Activated T-cell treated with anti-CD3 and anti-CD28 coated beads, Interleukin-2, amount 50 U/mL, for 4 hours (primary cell): ENCODE measurements at regions not wholly inside any gene's neighbourhood (a gene's known extent, or its start where the extent isn't known, plus 50 kb on each side); places are given as distances from the start of the nearest gene placed in this dataset.
A peak's percentile ranks its signal among the peaks of the same experiment; 100 is the strongest.
"Not testable (repeated sequence)": the region's sequence is repeated elsewhere in the genome, so short reads cannot be mapped to it uniquely, and the experiment has no call there.

Experiments
- ATAC-seq, 2 donors: fragments of 200-7000 bp; cut with Tn5 transposase; one replicate each; pipeline ENCODE4 v1.10.0; 2021
- DNase-seq: peaks from one replicate; pipeline ENCODE4 v3.0.0-alpha.2; 2020
- H3K27me3 Mint-ChIP-seq: one replicate; pipeline ENCODE4 v1.8.0; 2021; ENCODE audit warnings: low read depth, mixed read lengths
- H3K36me3 Mint-ChIP-seq: one replicate; pipeline ENCODE4 v1.8.0; 2022; ENCODE audit warnings: mixed read lengths; ENCODE audit not compliant: insufficient read depth
- H3K4me1 Mint-ChIP-seq: one replicate; pipeline ENCODE4 v1.8.0; 2021; ENCODE audit warnings: low read depth, mixed read lengths
- H3K4me3 Mint-ChIP-seq: one replicate; pipeline ENCODE4 v1.8.0; 2021; ENCODE audit warnings: mild to moderate bottlenecking, moderate library complexity, mixed read lengths
- H3K9me3 Mint-ChIP-seq: one replicate; pipeline ENCODE4 v1.8.0; 2021; ENCODE audit warnings: mixed read lengths

- not testable (repeated sequence) for H3K4me3 Mint-ChIP-seq, H3K9me3 Mint-ChIP-seq, DNase-seq, H3K4me1 Mint-ChIP-seq, ATAC-seq, H3K36me3 Mint-ChIP-seq, H3K27me3 Mint-ChIP-seq
Measured at GRCh38 chr2:113356284-113356683, 77.6 kb upstream of the PAX8 start.

GRCh38 chr2:113355339-113356015 is 76.8 kb upstream of the PAX8 start:
- not testable (repeated sequence) for H3K9me3 Mint-ChIP-seq, DNase-seq, ATAC-seq, H3K36me3 Mint-ChIP-seq, H3K27me3 Mint-ChIP-seq, H3K4me1 Mint-ChIP-seq, H3K4me3 Mint-ChIP-seq

GRCh38 chr2:113351375-113352355 is 72.9 kb upstream of the PAX8 start:
- H3K27me3 Mint-ChIP-seq, result peaks cover 8% of the 10 kb centered on the region
- H3K36me3 Mint-ChIP-seq, result no peaks in the 10 kb centered on the region
- DNase-seq (no peak), ATAC-seq (no peak)
- H3K9me3 Mint-ChIP-seq, result no peaks in the 10 kb centered on the region
- no peaks in the 10 kb centered on the region for H3K4me1 Mint-ChIP-seq
- H3K4me3 Mint-ChIP-seq, result no peak overlapping the region

GRCh38 chr2:113343800-113344199 is 65.1 kb upstream of the PAX8 start:
- not testable (repeated sequence) for H3K36me3 Mint-ChIP-seq, H3K4me1 Mint-ChIP-seq, H3K4me3 Mint-ChIP-seq, DNase-seq, H3K9me3 Mint-ChIP-seq
- ATAC-seq, result peak in 1 of 2 donors; percentile 38
- peaks cover 12% of the 10 kb centered on the region for H3K27me3 Mint-ChIP-seq

- H3K36me3 Mint-ChIP-seq, result no peaks in the 10 kb centered on the region
- no peaks in the 10 kb centered on the region for H3K9me3 Mint-ChIP-seq
- H3K27me3 Mint-ChIP-seq, result peaks cover 12% of the 10 kb centered on the region
- H3K4me3 Mint-ChIP-seq, result no peak overlapping the region
- peaks cover 7% of the 10 kb centered on the region for H3K4me1 Mint-ChIP-seq
- ATAC-seq, result peak in 1 of 2 donors; percentile 40
- DNase-seq, result no peak
Measured at GRCh38 chr2:113342650-113343049, 63.9 kb upstream of the PAX8 start.

GRCh38 chr2:113341870-113342253 is 63.1 kb upstream of the PAX8 start:
- H3K4me3 Mint-ChIP-seq, ATAC-seq, H3K9me3 Mint-ChIP-seq, H3K4me1 Mint-ChIP-seq, H3K36me3 Mint-ChIP-seq, DNase-seq: not testable (repeated sequence)
- peaks cover 12% of the 10 kb centered on the region for H3K27me3 Mint-ChIP-seq

- H3K4me3 Mint-ChIP-seq, result no peak overlapping the region
- no peak for ATAC-seq
- peaks cover 13% of the 10 kb centered on the region for H3K27me3 Mint-ChIP-seq
- H3K4me1 Mint-ChIP-seq, result peaks cover 7% of the 10 kb centered on the region
- DNase-seq, result no peak
- no peaks in the 10 kb centered on the region for H3K36me3 Mint-ChIP-seq
- H3K9me3 Mint-ChIP-seq, result no peaks in the 10 kb centered on the region
Measured at GRCh38 chr2:113341191-113341869, 62.6 kb upstream of the PAX8 start.

- ATAC-seq (no peak), DNase-seq (no peak)
- H3K36me3 Mint-ChIP-seq, result no peaks in the 10 kb centered on the region
- peaks cover 13% of the 10 kb centered on the region for H3K27me3 Mint-ChIP-seq
- peaks cover 3% of the 10 kb centered on the region for H3K4me1 Mint-ChIP-seq
- H3K9me3 Mint-ChIP-seq, result no peaks in the 10 kb centered on the region
- H3K4me3 Mint-ChIP-seq, result no peak overlapping the region
Measured at GRCh38 chr2:113337809-113338208, 59.1 kb upstream of the PAX8 start.

- H3K27me3 Mint-ChIP-seq, result peaks cover 10% of the 10 kb centered on the region
- not testable (repeated sequence) for H3K4me1 Mint-ChIP-seq, H3K4me3 Mint-ChIP-seq, H3K36me3 Mint-ChIP-seq, DNase-seq, H3K9me3 Mint-ChIP-seq, ATAC-seq
Measured at GRCh38 chr2:113336040-113336439, 57.3 kb upstream of the PAX8 start.

GRCh38 chr2:113334147-113334546 is 55.4 kb upstream of the PAX8 start:
- Mint-ChIP-seq H3K4me1 (no peaks in the 10 kb centered on the region), H3K9me3 (no peaks in the 10 kb centered on the region), H3K4me3 (no peak overlapping the region), H3K36me3 (no peaks in the 10 kb centered on the region), H3K27me3 (peaks cover 8% of the 10 kb centered on the region)
- no peak for ATAC-seq
- DNase-seq, result no peak

GRCh38 chr2:113333735-113334134 is 55.0 kb upstream of the PAX8 start:
- not testable (repeated sequence) for H3K27me3 Mint-ChIP-seq, DNase-seq, ATAC-seq, H3K9me3 Mint-ChIP-seq, H3K36me3 Mint-ChIP-seq, H3K4me1 Mint-ChIP-seq, H3K4me3 Mint-ChIP-seq

GRCh38 chr2:113330060-113330767 is 51.5 kb upstream of the PAX8 start:
- ATAC-seq, H3K4me1 Mint-ChIP-seq, H3K36me3 Mint-ChIP-seq, H3K4me3 Mint-ChIP-seq, DNase-seq, H3K27me3 Mint-ChIP-seq, H3K9me3 Mint-ChIP-seq: not testable (repeated sequence)

GRCh38 chr2:113328973-113329372 is 50.3 kb upstream of the PAX8 start:
- peaks cover 15% of the 10 kb centered on the region for H3K4me1 Mint-ChIP-seq
- not testable (repeated sequence) for H3K4me3 Mint-ChIP-seq, DNase-seq, ATAC-seq, H3K36me3 Mint-ChIP-seq, H3K9me3 Mint-ChIP-seq
- H3K27me3 Mint-ChIP-seq, result peaks cover 11% of the 10 kb centered on the region

- not testable (repeated sequence) for H3K9me3 Mint-ChIP-seq, ATAC-seq, DNase-seq, H3K36me3 Mint-ChIP-seq, H3K4me3 Mint-ChIP-seq
- H3K27me3 Mint-ChIP-seq, result peaks cover 11% of the 10 kb centered on the region
- peaks cover 15% of the 10 kb centered on the region for H3K4me1 Mint-ChIP-seq
Measured at GRCh38 chr2:113328572-113328971, 49.9 kb upstream of the PAX8 start.
